CD14-positive monocyte (primary cell): ENCODE measurements at regions not wholly inside any gene's neighbourhood (a gene's known extent, or its start where the extent isn't known, plus 50 kb on each side); places are given as distances from the start of the nearest gene placed in this dataset.

Experiments
- DNase-seq, 3 donors: peaks; one replicate each; pipeline ENCODE4 v3.0.0-alpha.2; 2011 to 2022
- H2AFZ ChIP-seq: 2 replicates; pipeline ENCODE4 v1.6.0; 2012; ENCODE audit warnings: mild to moderate bottlenecking, low read depth, low read length, inconsistent platforms; ENCODE audit not compliant: insufficient read depth, poor library complexity, severe bottlenecking
- H3K27ac ChIP-seq, 2 donors: 1 replicate in 1 of 2; 2 replicates in 1 of 2; pipeline ENCODE4 v1.5.1; 2012 to 2013; ENCODE audit warnings: low read length in 2 of 2, control low read depth in 1 of 2, inconsistent platforms in 1 of 2, low read depth in 1 of 2, mild to moderate bottlenecking in 1 of 2
- H3K27me3 ChIP-seq, 2 donors: one replicate each; pipeline versions ENCODE4 v1.6.0 to v1.6.1; 2011 to 2013; ENCODE audit warnings: low read length in 2 of 2; ENCODE audit not compliant: control insufficient read depth in 2 of 2, insufficient read depth in 2 of 2
- H3K36me3 ChIP-seq, 2 donors: replicated peaks in 1 of 2; 1 replicate in 1 of 2; 2 replicates in 1 of 2; pipeline versions ENCODE4 v1.5.1 to v1.6.1; 2012 to 2013; ENCODE audit warnings: low read length in 2 of 2, control low read depth in 1 of 2, inconsistent platforms in 1 of 2, mild to moderate bottlenecking in 1 of 2; ENCODE audit not compliant: insufficient read depth in 2 of 2, control insufficient read depth in 1 of 2
- H3K4me1 ChIP-seq, 2 donors: 1 replicate in 1 of 2; 2 replicates in 1 of 2; pipeline versions ENCODE4 v1.5.1 to v1.6.1; 2012 to 2013; ENCODE audit warnings: low read length in 2 of 2, control low read depth in 1 of 2, inconsistent platforms in 1 of 2, mild to moderate bottlenecking in 1 of 2, moderate library complexity in 1 of 2; ENCODE audit not compliant: insufficient read depth in 2 of 2, control insufficient read depth in 1 of 2
- H3K4me2 ChIP-seq: replicated peaks from 2 replicates; pipeline ENCODE3; 2012; ENCODE audit warnings: low read length, moderate library complexity, mild to moderate bottlenecking; ENCODE audit not compliant: poor library complexity, severe bottlenecking; ENCODE audit errors: extremely low read depth
- H3K4me3 ChIP-seq, 3 experiments: fragments of 200-600 bp in 1 of 3; sonication (generic) in 1 of 3; replicated peaks in 1 of 3; 1 replicate in 2 of 3; 2 replicates in 1 of 3; pipeline ENCODE4 v1.5.1; 2011 to 2013; ENCODE audit warnings: low read length in 3 of 3, mild to moderate bottlenecking in 3 of 3, control low read depth in 2 of 3, low read depth in 2 of 3, inconsistent platforms in 1 of 3, moderate library complexity in 1 of 3
- H3K79me2 ChIP-seq: 2 replicates; pipeline ENCODE4 v1.6.0; 2012; ENCODE audit warnings: mild to moderate bottlenecking, control low read depth, inconsistent platforms, low read length, moderate library complexity; ENCODE audit not compliant: insufficient read depth
- H3K9ac ChIP-seq: 2 replicates; pipeline ENCODE4 v1.6.0; 2017; ENCODE audit warnings: low read length, mild to moderate bottlenecking; ENCODE audit not compliant: insufficient read depth, poor library complexity, severe bottlenecking
- H3K9me3 ChIP-seq, 2 donors: replicated peaks in 1 of 2; 1 replicate in 1 of 2; 2 replicates in 1 of 2; pipeline versions ENCODE4 v1.5.1 to v1.6.1; 2012 to 2013; ENCODE audit warnings: low read length in 2 of 2, control low read depth in 1 of 2; ENCODE audit not compliant: control insufficient read depth in 1 of 2, insufficient read depth in 1 of 2
- H4K20me1 ChIP-seq: 2 replicates; pipeline ENCODE4 v1.6.0; 2012; ENCODE audit warnings: mild to moderate bottlenecking, low read length, control low read depth, moderate library complexity; ENCODE audit not compliant: insufficient read depth
- H3K27ac Mint-ChIP-seq, 7 donors: one replicate each; pipeline ENCODE4 v1.8.0; 2020; ENCODE audit warnings: mild to moderate bottlenecking in 7 of 7, mixed read lengths in 7 of 7, moderate library complexity in 6 of 7, inconsistent platforms in 2 of 7
- H3K27me3 Mint-ChIP-seq, 3 donors: one replicate each; pipeline ENCODE4 v1.8.0; 2021 to 2022; ENCODE audit warnings: low read depth in 3 of 3, mild to moderate bottlenecking in 3 of 3, mixed read lengths in 3 of 3, moderate library complexity in 3 of 3, inconsistent platforms in 1 of 3
- H3K36me3 Mint-ChIP-seq, 2 donors: one replicate each; pipeline ENCODE4 v1.8.0; 2020; ENCODE audit warnings: mixed read lengths in 2 of 2, inconsistent platforms in 1 of 2, mild to moderate bottlenecking in 1 of 2
- H3K4me1 Mint-ChIP-seq: one replicate; pipeline ENCODE4 v1.8.0; 2020; ENCODE audit warnings: mild to moderate bottlenecking, mixed read lengths
- H3K4me3 Mint-ChIP-seq, 2 donors: one replicate each; pipeline ENCODE4 v1.8.0; 2020; ENCODE audit warnings: mild to moderate bottlenecking in 2 of 2, mixed read lengths in 2 of 2, moderate library complexity in 1 of 2
- H3K9me3 Mint-ChIP-seq, 7 donors: one replicate each; pipeline ENCODE4 v1.8.0; 2020 to 2022; ENCODE audit warnings: mixed read lengths in 7 of 7, mild to moderate bottlenecking in 6 of 7, moderate library complexity in 6 of 7, inconsistent platforms in 2 of 7
- WGBS: methylation state at CpG from one replicate; pipeline ENCODE4 v1.1.5; 2013; ENCODE audit warnings: missing lambda C conversion rate; ENCODE audit not compliant: insufficient coverage; 5-methylcytosine and 5-hydroxymethylcytosine counted together
- intact Hi-C, 2 donors: fragments of 100-400 bp; cut with micrococcal nuclease; formaldehyde crosslinking; loops; one replicate each; pipeline versions ENCODE4 v1.15.0 to v1.15.1; 2023
- TF ChIP-seq, protein P1 (sequence below): fragments of 200-600 bp; IDR thresholded peaks from one replicate; pipeline ENCODE4 v1.8.0; 2022; ENCODE audit warnings: antibody characterized with exemption, mild to moderate bottlenecking

DNA sequence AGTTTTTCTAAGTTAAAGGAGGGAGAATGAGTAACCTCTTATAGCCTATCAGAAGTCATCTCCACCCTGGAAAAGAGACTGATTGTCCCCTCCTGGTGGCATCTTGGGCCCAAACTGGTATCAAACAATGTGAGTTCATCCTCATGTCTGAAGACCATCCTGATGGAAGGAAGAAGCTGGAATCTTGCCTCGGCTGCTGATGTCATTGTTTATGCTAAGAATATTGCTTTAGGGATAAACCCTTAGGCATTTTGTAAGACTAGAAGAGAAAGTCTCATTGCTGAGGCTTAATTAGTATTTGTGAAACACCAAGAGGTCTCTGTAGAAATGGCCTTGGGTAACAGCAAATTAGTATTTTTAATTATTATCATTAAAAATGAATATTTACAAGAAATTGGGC lies 65.7 kb upstream of the KCNN2 start:
- Histone ChIP-seq H3K4me1 (no peaks in the 10 kb centered on the region), H3K9ac (no peak overlapping the region), H3K9me3 (no peaks in the 10 kb centered on the region), H3K27ac (no peak overlapping the region), H3K4me3 (no peak overlapping the region), H3K36me3 (no peaks in the 10 kb centered on the region), H3K79me2 (no peaks in the 10 kb centered on the region), H4K20me1 (no peaks in the 10 kb centered on the region), H3K4me2 (no peak overlapping the region), H2AFZ (no peak overlapping the region), H3K27me3 (no peaks in the 10 kb centered on the region)
- H3K27me3 Mint-ChIP-seq = peaks cover 0 to 2% (median 0%) of the 10 kb centered on the region in 3 donors
- TF ChIP-seq, protein P1, sequence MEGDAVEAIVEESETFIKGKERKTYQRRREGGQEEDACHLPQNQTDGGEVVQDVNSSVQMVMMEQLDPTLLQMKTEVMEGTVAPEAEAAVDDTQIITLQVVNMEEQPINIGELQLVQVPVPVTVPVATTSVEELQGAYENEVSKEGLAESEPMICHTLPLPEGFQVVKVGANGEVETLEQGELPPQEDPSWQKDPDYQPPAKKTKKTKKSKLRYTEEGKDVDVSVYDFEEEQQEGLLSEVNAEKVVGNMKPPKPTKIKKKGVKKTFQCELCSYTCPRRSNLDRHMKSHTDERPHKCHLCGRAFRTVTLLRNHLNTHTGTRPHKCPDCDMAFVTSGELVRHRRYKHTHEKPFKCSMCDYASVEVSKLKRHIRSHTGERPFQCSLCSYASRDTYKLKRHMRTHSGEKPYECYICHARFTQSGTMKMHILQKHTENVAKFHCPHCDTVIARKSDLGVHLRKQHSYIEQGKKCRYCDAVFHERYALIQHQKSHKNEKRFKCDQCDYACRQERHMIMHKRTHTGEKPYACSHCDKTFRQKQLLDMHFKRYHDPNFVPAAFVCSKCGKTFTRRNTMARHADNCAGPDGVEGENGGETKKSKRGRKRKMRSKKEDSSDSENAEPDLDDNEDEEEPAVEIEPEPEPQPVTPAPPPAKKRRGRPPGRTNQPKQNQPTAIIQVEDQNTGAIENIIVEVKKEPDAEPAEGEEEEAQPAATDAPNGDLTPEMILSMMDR = no peak
- intact Hi-C loops = no loop called here
- DNase-seq = no peak
- H3K36me3 Mint-ChIP-seq = no peaks in the 10 kb centered on the region
- peaks cover 3 to 10% (median 8%) of the 10 kb centered on the region in 7 donors for H3K9me3 Mint-ChIP-seq
- H3K4me3 Mint-ChIP-seq = no peak overlapping the region
- H3K4me1 Mint-ChIP-seq = no peaks in the 10 kb centered on the region
- no peak overlapping the region for H3K27ac Mint-ChIP-seq
- 73% methylated on average over 1 of the region's 1 CpG for WGBS

DNA sequence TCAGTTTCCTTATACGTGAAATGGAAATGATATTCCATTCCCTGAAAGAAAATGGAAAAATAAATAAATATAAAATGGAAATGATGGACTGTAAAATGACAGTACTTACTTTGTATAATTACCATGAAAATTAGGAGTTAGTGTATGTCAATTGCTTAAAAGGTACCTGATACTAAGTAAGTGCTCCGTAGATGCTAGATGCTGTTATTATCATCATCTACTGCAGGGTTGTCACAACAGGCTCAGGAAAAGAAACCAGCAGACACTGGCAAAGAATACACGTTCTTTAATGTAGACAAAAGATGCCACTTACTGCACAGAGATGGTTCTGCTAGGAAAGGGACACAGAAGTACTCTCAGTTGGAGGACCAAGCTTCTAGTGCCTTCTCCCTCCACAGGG lies 64.0 kb upstream of the KCNN2 start:
- no peak for DNase-seq
- Mint-ChIP-seq H3K27ac (no peak overlapping the region), H3K4me1 (no peaks in the 10 kb centered on the region), H3K27me3 (peaks cover 0 to 2% (median 0%) of the 10 kb centered on the region in 3 donors), H3K36me3 (no peaks in the 10 kb centered on the region), H3K9me3 (peaks cover 3 to 10% (median 7%) of the 10 kb centered on the region in 7 donors), H3K4me3 (no peak overlapping the region)
- Histone ChIP-seq H3K27me3 (no peaks in the 10 kb centered on the region), H3K9me3 (no peaks in the 10 kb centered on the region), H3K27ac (no peak overlapping the region), H4K20me1 (no peaks in the 10 kb centered on the region), H3K9ac (no peak overlapping the region), H3K4me2 (no peak overlapping the region), H3K36me3 (no peaks in the 10 kb centered on the region), H3K79me2 (no peaks in the 10 kb centered on the region), H2AFZ (no peak overlapping the region), H3K4me3 (no peak overlapping the region), H3K4me1 (no peaks in the 10 kb centered on the region)
- intact Hi-C loops = no loop called here
- TF ChIP-seq, protein P1 = no peak
- 100% methylated on average over 1 of the region's 3 CpGs for WGBS
